ENCODE measurements at regions not wholly inside any gene's neighbourhood (a gene's known extent, or its start where the extent isn't known, plus 50 kb on each side); places are given as distances from the start of the nearest gene placed in this dataset.

- DNase-seq (ENCODE audit: low read depth, low spot score) = no peak
- H3K27ac ChIP-seq = peak overlapping the region; percentile 16
Measured at GRCh38 chr5:24788829-24789514, 144.2 kb upstream of the CDH10 start.

- DNase-seq (ENCODE audit: low read depth, low spot score) = no peak
- H3K27ac ChIP-seq = no peak overlapping the region
Measured at GRCh38 chr5:24786108-24786507, 141.3 kb upstream of the CDH10 start.

- no peak overlapping the region for H3K27ac ChIP-seq
- DNase-seq (ENCODE audit: low read depth, low spot score) = no peak
Measured at GRCh38 chr5:24783596-24783995, 138.8 kb upstream of the CDH10 start.

GRCh38 chr5:24777392-24777791, 132.6 kb upstream of the CDH10 start:
- no peak for DNase-seq (ENCODE audit: low read depth, low spot score)
- H3K27ac ChIP-seq = no peak overlapping the region

- DNase-seq (ENCODE audit: low read depth, low spot score) = no peak
- no peak overlapping the region for H3K27ac ChIP-seq
Measured at GRCh38 chr5:24773261-24773660, 128.5 kb upstream of the CDH10 start.

- no peak for DNase-seq (ENCODE audit: low read depth, low spot score)
- no peak overlapping the region for H3K27ac ChIP-seq
Measured at GRCh38 chr5:24767086-24767485, 122.3 kb upstream of the CDH10 start.

- DNase-seq (ENCODE audit: low read depth, low spot score) = no peak
- no peak overlapping the region for H3K27ac ChIP-seq
Measured at GRCh38 chr5:24765219-24765618, 120.4 kb upstream of the CDH10 start.

GRCh38 chr5:24750355-24750754, 105.6 kb upstream of the CDH10 start:
- no peak for DNase-seq (ENCODE audit: low read depth, low spot score)
- H3K27ac ChIP-seq = no peak overlapping the region

GRCh38 chr5:24749701-24750100, 104.9 kb upstream of the CDH10 start:
- no peak for DNase-seq (ENCODE audit: low read depth, low spot score)

GRCh38 chr5:24747327-24747726, 102.5 kb upstream of the CDH10 start:
- DNase-seq (ENCODE audit: low read depth, low spot score) = no peak
- no peak overlapping the region for H3K27ac ChIP-seq

More at GRCh38 chr5:24749701-24750100, 104.9 kb upstream of the CDH10 start:
- no peak overlapping the region for H3K27ac ChIP-seq

- DNase-seq (ENCODE audit: low read depth, low spot score) = no peak
- no peak overlapping the region for H3K27ac ChIP-seq
Measured at GRCh38 chr5:24742334-24742733, 97.6 kb upstream of the CDH10 start.

- no peak for DNase-seq (ENCODE audit: low read depth, low spot score)
- H3K27ac ChIP-seq = no peak overlapping the region
Measured at GRCh38 chr5:24737163-24737562, 92.4 kb upstream of the CDH10 start.

- H3K27ac ChIP-seq = no peak overlapping the region
- no peak for DNase-seq (ENCODE audit: low read depth, low spot score)
Measured at GRCh38 chr5:24735284-24735683, 90.5 kb upstream of the CDH10 start.

GRCh38 chr5:24732184-24732583, 87.4 kb upstream of the CDH10 start:
- DNase-seq (ENCODE audit: low read depth, low spot score) = no peak
- no peak overlapping the region for H3K27ac ChIP-seq

GRCh38 chr5:24720743-24721142, 76.0 kb upstream of the CDH10 start:
- no peak for DNase-seq (ENCODE audit: low read depth, low spot score)
- no peak overlapping the region for H3K27ac ChIP-seq

GRCh38 chr5:24714746-24715145, 70.0 kb upstream of the CDH10 start:
- DNase-seq (ENCODE audit: low read depth, low spot score) = no peak
- H3K27ac ChIP-seq = no peak overlapping the region

GRCh38 chr5:24712947-24713346, 68.2 kb upstream of the CDH10 start:
- no peak for DNase-seq (ENCODE audit: low read depth, low spot score)
- H3K27ac ChIP-seq = no peak overlapping the region

- DNase-seq (ENCODE audit: low read depth, low spot score) = no peak
- H3K27ac ChIP-seq = no peak overlapping the region
Measured at GRCh38 chr5:24712047-24712446, 67.3 kb upstream of the CDH10 start.

- H3K27ac ChIP-seq = no peak overlapping the region
- no peak for DNase-seq (ENCODE audit: low read depth, low spot score)
Measured at GRCh38 chr5:24703934-24704333, 59.2 kb upstream of the CDH10 start.
